ENCODE measurements at regions not wholly inside any gene's neighbourhood (a gene's known extent, or its start where the extent isn't known, plus 50 kb on each side); places are given as distances from the start of the nearest gene placed in this dataset.
A peak's percentile ranks its signal among the peaks of the same experiment; 100 is the strongest.
"Not testable (repeated sequence)": the region's sequence is repeated elsewhere in the genome, so short reads cannot be mapped to it uniquely, and the experiment has no call there.

DNA sequence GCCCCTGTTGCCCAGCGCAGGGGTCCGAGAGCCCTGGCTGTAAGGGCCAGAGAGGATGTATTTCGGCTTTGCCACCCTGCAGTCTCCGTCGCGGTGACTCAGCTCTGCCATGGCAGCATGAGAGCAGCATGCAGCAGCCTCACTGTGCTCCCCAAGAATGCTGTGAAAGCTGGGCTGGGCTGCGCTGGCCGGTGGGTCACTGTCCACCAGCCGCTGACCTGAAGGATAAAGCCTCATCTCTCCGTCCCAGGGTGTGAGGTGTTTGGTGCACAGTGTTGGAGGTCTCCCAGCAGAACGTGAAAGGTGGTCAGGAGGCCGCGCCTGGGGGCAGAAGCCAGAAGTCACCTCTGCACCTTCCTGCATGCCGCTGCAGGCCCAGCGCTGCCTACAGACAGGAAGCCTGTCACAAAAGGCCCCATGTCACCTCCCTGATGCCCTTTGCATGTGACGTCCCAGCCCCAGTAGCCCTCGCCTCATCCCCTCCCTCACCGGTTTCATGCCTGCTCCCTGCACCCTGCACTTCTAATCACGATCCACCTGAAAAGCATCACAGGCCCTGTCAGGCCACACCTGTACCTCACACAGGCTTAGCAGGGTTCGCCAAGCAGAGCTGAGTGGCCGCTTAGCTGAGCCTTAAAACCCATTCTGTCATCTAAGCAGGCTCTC lies 342.1 kb downstream of the EIPR1 start:
- no peak for DNase-seq

DNA sequence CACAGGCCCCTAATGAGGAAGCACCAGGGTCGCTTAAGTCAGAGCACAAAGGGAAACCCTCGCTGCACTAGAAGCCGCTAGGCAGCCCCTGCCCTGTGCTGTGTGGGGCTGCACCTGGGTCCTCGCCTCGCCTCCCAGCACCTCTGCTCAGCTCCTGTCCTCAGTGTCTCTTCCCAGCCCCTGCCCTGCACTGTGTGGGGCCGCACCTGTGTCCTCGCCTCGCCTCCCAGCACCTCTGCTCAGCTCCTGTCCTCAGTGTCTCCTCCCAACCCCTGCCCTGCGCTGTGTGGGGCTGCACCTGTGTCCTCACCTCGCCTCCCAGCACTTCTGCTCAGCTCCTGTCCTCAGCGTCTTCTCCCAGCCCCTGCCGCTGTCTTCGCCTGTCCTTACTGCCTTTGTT lies 342.8 kb downstream of the EIPR1 start:
- DNase-seq: no peak

DNA sequence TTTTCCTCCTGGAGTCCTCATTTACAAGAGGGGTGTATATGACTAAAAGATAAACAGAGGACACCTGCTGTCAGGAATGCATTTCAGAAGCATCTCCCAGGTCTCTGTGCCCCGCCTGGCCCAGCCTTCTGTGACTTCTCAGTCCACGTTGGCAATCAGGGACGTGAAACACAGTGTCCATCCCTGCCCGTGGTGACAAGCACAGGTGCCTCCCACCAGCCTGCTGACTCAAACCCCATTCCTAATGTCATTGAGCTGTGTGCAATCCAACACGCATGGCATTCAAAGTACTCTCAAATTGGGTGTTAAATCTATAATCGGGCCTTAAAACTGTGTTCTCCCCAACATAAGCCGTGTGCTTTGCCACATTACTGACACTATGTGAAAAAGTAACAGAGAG lies 343.2 kb downstream of the EIPR1 start:
- no peak for DNase-seq

DNA sequence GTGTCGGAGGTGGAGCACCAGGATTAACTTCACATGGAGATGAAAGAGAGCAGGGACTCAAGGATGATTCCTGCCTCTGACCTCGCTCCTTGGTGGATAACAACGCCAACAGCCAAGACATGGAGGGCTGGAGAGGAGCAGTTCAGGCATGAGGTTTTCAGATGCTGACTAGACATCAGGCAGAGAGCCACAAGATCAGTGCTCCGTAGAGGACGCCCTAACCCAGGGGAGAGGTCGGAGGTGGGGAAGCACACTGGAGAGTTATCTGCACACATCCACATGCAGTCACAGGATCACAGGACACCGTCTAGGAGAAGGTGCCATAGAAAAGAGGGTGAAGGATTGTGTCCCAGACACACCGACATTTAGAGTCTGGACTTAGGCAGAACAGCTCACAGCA lies 344.3 kb downstream of the EIPR1 start:
- no peak for DNase-seq

DNA sequence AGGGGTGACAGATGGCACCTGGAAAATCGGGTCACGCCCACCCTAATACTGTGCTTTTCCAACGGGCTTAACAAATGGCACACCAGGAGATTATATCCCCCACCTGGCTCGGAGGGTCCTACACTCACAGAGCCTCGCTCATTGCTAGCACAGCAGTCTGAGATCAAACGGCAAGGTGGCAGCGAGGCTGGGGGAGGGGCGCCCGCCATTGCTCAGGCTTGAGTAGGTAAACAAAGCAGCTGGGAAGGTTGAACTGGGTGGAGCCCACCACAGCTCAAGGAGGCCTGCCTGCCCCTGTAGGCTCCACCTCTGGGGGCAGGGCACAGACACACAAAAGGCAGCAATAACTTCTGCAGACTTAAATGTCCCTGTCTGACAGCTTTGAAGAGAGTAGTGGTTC lies 346.8 kb downstream of the EIPR1 start:
- not testable (repeated sequence) for DNase-seq

DNA sequence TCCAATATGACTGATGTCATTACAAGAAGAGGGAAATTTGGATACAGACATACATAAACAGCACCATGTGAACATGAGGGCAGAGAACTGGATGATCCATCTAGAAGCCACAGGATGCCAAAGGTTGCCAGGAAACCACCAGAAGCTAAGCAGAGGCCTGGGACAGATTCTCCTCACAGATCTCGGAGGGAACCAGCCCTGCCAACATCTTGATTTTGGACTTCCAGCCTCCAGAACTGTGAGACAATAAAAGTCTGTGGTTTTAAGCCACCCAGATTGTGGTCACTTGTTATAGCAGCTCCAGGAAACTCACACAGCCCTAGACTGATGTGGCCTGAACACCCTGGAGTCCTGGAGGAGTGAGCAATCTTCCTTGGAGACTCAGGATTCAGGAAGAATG lies 351.6 kb downstream of the EIPR1 start:
- DNase-seq: no peak

DNA sequence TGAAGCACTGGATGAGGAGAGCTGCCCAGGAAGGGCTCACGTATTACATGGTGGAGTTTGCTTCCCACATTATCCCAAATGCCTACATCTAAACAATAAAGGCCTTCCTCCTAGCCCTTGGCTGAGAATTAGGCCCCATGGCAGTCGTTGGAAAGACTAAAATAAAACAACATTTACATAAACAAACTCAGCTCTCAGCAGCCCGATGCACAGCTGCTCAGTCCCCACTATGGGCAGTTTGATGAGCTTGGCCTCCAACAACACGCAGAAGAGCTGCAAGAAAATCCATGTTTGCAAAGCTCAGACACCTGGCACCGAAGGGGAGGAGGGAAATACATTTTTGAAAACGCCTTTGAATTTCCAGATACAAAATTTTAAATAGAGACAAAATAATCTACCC lies 352.4 kb downstream of the EIPR1 start:
- DNase-seq: peak in 2 of 3 experiments; percentile 16 to 18

DNA sequence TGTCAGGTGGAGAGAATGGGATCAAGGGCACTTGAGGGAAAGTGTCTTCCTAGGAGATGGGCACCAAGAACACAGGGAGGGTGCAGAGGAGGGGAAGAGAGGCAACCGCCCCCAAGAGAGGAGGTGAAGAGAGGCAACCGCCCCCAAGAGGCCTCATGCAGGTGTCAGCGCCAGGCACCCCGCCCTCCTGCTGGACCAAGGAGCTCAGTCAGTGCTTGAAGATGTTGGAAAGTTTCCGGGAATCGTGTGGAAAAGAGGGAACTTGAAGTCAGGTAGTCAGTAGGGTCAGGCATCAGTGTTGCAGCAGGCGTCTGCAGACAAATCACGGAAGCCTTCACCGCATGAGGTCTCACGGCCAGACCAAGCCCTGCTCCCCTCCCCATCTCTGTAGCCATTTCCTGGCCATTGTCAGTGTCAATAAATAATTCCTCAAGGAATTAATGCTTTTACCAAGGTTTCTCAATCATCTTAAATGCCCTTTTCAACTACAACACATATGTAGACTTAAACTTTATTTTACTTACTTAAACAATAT lies 353.1 kb downstream of the EIPR1 start:
- no peak for DNase-seq

DNA sequence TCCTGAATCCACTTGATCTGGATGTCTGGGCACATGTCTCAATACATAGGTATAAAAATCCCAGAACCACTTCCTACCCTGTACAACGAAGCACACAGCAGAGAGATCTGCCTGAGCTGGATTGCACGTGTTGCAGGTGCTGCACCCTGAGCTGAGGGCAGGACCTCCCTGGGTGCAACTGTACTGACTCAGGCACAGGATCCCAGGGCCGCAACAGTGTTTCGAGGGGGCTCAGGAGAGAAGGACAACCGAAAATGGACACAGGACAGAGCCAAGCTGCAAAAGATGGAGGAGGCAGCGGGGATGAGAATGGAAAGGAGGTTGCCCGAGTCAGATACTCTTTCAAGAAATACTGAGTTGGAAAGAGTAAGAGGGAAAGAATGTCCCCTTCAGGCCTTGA lies 354.1 kb downstream of the EIPR1 start:
- DNase-seq: no peak

DNA sequence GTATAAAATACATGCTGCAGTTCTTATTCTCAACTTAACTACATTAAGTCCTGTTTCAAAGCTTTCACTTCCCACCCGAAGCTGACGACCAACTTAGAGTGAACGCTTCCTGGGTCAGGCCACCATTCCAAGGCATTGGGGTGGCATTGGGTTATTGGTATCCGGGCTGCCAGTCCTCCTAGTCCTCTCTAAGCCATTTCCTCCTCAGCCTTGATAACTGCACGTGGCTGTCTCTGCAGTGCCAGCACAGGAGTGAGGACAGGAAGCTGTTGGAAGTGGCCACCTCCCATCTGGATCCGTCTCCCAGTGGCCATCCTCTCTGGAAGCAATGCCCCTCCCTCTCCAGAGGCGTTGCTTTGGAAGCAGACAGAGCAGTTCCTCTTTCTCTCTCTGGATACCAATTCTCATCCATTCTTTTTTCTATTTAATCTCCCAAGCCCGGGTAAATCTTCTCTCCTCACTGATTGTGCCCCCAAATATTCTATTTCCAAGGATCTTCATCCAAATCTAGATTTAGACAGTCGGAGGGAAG lies 354.7 kb downstream of the EIPR1 start:
- no peak for DNase-seq

DNA sequence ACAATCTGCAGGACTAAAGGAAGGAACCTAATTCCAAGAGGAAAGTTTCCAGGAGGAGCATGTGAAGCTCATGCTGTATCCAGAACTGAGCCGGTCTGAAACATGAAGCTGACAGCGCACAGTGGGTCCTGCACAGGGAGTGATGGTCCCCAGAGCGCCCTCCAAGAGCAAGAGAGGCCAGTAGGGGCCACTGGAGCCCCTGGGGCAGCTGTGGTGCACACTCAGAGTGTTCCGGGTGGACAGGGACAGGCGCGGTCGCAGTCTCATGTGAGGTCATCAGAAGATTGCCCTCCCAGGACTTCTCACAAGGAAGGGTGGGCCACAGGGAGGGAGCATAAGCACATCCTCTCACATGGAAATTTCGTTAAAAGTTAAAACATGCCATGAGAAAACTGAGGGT lies 355.9 kb downstream of the EIPR1 start:
- DNase-seq: no peak

DNA sequence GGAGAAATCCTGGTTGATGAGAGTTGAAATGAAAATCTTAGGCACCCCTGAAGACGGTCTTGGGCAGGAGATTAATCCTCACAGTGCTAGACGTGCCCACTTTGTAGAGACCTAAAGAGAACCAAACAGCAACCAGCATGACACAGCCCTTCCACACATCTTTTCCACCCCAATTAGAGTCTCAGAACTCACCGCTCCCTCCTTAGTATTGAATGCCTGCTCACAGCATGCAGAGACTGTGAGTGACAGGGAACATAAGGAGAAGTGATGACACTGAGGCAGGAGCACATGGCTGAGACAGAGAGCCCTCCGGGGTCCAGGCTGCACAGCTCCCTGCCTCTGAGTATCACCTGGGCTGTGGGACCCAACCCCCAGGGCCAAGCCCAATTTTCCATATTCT lies 367.6 kb downstream of the EIPR1 start:
- no peak for DNase-seq

DNA sequence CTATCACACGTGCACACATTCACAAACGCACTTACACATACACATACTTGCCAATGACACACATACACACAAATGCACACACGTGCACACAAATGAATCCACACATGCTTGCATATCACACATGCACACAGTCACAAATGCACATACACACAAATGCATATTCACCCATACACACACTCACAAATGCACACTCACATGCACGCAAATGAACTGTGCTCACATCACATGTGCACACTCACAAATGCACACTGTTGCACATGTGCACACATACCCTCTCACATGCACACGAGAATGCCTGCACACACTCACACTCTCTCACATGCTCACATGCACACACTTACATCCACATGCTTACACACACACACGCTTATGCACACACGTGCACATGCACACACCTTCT lies 368.1 kb downstream of the EIPR1 start:
- no peak for DNase-seq

DNA sequence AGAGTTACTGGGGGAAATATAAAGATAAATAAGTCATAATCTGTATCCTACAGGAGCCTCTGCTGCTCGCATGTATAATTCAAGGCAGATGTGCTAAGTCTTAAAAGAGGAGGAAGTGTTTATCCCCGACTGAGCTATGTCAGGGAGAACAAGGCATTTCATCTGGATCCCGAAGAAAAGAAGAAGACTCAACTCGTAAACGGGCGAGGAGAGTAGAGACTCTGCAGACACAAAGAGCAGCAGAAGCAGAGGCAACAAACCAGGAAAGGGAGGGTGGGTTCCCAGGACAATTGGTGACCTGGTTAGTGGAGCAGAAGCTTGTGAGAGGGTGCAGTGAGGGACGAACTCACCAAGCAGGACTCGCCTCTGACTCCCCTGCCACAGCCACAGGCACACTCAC lies 368.6 kb downstream of the EIPR1 start:
- no peak for DNase-seq

DNA sequence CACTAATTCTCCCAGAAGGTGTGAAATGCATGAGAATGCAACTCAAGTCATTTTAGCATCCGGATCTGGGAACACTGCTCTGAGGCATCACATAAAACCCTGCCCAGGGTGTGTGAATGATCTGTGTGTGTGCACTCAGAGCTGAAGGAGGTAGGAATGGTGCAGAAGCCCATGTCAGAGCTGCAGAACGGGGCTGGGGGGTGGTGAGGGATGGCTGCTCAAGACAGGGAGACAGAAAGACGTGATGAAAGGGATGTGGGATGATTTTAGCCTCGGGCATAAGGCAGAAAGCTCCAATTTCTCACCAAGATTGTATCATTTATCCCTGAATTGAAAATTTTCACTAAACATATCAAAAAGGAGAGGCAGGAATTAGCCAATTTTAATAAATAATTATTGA lies 369.1 kb downstream of the EIPR1 start:
- DNase-seq: no peak

DNA sequence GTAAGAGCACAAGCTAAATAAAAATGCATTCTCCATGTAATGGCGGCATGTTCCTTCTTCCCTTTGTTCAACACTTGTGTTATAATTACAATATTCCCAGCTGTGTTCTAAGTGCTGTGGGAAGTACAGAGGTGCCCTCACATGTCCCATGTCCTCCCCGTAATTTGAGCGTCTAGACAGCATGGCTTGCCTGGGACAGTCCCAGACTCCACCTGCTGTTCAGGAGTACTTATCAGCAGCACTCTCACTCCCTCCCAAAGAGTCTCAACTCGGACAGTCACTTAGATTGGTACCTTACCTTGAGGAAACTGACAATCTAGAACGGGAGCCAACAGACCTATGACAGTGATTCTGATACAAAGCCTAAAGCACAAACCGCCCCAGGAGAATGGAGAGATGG lies 370.5 kb downstream of the EIPR1 start:
- DNase-seq: no peak

DNA sequence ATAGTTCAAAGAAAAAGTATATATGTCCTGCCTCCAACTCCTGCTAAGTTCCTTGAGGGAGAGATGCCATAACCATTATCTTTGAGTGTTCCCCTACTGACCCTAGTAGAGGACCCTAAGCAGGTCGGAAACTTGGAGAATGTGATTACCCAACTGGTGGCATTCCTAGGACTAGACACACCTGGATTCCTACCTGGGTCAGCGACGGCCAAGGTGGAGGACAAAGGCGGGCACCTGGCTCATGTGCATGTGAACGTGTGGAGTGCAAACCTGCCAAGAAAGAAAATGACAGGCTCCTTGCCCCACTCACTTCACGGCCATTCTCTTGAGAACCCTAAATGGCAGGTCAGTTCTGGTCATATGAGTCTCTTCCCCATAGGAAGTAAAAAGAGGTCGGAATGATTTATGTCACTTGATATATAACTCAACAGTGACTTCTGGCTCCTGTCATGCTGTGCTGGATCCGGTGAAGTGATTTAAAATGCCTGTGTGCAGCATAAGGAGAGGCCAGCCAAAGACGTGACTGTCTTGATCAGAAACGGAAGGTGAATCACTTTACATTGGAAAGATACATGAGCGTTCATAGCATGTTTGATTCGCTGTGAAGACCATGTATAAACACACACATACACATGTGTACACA lies 371.6 kb downstream of the EIPR1 start:
- DNase-seq: peak in 1 of 3 experiments; percentile 78

DNA sequence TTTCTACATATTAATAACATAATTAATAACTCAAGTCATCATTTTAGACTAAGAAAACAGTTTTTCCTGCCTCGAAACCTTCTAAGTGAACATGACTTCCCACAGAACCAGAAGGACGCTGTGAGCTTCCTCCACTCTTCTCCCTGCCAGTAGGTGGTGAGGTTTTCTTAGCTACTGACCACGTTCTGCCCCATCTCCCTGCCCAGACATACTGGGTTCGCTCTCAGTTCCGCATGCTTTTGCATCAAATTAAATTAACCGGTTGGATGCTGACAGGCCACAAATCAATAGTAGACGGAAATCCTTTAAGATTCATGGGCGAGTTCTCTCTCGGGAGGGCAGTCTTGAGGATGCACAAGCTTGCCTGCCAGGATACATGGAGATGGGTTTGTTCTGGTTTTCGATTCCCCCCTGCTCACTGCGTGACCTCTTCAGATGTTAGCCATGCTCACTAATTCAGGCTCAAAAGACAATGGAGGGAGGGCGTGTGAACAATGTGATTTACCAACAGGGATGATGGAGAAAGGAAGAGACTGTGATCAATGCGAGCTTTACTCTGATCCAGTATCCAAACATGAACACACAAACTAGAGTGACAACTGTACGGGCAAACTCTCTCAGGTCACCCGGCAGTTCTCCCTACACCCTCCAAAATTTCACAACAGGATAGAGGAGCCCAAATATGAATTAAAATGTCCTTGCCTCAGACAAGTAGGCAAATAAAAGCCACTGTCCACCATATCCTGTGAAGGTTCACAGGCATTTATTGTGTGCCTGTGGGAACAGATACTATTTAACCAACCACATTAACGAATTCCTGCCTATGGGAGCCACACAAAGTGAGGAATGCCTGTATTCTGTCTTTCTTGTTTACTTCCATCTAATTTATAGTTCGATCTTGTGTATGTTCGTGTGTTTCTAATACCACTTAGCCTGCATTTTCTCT lies 375.7 kb downstream of the EIPR1 start:
- peak in 2 of 3 experiments; percentile 21 to 75 for DNase-seq

DNA sequence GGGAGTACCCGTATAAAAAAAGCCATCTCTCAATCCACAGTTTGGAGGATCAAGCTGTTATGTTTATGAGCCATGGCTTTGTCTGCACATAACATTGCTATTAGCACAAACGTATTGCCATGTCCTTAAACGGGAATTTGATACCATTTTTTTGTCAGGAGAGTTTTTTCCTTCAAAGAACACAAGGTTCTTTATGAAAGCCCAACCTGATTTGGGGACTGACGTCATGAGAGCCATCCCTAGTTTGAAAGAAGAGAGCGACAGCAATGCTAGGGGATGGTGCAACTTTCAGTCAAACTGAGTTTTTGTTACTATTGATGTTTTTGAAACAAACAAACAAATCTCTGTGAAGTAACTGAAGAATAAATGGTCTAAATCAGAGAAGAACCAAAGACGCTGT lies 376.6 kb downstream of the EIPR1 start:
- DNase-seq: no peak

DNA sequence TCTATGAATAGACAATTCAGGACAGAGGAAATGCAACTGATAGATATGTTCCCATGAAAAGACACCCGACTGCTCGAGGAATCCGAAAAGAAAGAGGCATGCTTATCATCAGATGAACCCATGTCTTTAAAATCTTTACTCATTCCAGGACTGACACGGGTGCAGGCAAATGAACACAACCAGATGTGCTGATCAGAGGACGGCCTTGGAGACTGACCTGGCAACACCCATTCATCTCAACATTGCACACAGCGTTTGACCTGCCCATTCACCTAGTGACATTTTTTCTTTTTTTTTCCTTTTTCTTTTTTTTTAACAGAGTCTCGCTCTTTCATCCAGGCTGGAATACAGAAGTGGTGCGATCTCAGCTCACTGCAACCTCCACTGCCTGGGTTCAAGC lies 377.5 kb downstream of the EIPR1 start:
- DNase-seq: no peak

DNA sequence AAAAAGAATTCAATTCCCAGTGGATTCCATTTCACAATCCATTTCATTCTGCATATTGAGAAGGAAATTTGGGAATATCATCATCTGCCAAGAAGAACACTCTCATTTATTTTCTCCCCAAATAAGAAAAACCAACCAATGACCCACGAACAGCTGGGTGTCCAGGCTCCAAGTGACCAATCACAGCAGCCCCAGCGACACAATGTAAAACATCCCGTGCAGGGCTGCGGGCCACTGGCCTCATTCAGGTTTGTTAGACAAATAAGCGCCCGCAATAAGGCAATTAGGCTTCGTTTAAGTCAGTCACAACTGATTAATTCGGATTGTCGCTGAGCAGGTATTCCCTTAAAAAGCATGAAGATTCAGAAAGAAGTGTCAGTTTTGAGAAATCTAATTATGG lies 378.6 kb downstream of the EIPR1 start:
- DNase-seq: no peak

DNA sequence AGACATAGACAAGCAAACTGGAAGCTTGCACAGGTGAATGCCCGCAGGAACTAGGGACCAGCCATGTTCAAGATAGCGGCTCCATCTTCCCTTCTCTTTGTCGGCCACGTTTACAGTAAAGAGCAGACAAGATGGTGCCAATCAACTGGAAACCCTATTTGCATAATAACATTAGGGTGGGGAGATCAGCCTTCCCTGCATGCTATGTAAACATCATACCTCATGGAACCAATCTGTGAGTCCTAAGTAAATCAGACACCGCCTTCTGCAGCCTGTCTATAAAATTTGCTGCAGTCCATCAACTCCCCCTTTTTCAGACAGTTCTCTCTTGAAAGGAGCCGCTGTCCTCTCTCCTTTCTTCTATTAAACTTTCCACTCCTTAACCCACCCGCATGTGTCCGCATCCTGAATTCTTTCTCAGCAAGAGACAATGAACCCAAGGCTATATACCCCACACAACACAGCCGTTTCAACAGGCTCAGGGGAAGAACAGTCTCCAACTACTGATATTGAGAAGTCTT lies 384.4 kb downstream of the EIPR1 start:
- DNase-seq: no peak

DNA sequence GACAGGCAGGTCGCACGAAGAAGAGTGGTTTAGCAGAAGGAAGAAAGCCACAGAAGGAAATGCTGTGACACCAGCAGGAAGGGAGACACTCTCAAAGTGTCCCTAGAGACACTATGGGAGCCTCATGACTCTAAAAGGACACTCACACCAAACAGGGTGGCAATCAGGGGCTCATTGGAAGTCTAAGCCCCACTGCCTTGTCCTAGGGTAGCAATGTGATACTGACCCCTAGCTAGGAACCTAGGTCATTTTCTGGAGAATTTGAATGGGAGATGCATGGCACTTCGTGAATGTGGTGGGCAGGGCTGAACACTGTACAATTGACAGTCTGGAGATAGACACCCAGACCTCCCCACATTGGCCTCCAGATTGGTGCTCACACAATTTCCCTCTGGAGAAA lies 385.0 kb downstream of the EIPR1 start:
- no peak for DNase-seq

All from NCI-H1417 (cell line).